ENCODE measurements at regions not wholly inside any gene's neighbourhood (a gene's known extent, or its start where the extent isn't known, plus 50 kb on each side); places are given as distances from the start of the nearest gene placed in this dataset.

- TF ChIP-seq CTCF (conservative IDR thresholded peaks at IDR 0.05 in 1 of 2, IDR thresholded peaks at IDR 0.05 in 1 of 2; ENCODE audit: low read depth in 1 of 2, low read length in 2 of 2): no peak
- TF ChIP-seq EZH2 (IDR thresholded peaks at IDR 0.05; ENCODE audit: low read length, missing control alignments): no peak
These were observed 426.5 kb upstream of the NFIA start for GRCh38 chr1:60655679-60656355.

Data from fibroblast of lung (primary cell).